SIG-M5 treated with dmso at 0.1 percent for 504 hours (cell line): ENCODE measurements at regions not wholly inside any gene's neighbourhood (a gene's known extent, or its start where the extent isn't known, plus 50 kb on each side); places are given as distances from the start of the nearest gene placed in this dataset.
A peak's percentile ranks its signal among the peaks of the same experiment; 100 is the strongest.

Experiments
- DNase-seq: peaks from one replicate; lab custom pipeline; 2025; ENCODE audit not compliant: unreplicated experiment; lab: John Stamatoyannopoulos, UW

- DNase-seq: no peak
These were observed 246.8 kb upstream of the KCNG1 start for GRCh38 chr20:51269671-51270070.

DNA sequence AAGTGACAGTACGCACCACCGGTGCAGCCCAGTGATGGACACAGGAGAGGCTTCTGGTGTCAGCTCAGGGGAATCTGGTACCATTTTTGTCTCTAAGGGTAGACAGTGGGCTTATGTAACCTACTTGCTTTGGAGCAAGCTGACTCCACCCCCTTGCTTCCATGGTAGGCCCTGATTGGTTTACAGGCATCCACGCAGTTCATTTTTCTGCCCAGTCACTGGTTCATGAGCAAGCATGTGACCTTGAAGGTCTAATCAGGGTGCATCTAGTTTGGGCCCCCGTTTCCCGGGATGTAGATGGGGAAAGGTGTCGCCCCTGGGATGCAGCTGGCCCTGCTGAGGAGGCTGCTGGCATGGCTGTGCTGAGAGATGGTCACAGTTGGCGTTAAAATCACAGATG is 244.8 kb upstream of the KCNG1 start:
- DNase-seq: no peak

- DNase-seq: no peak
These were observed 243.4 kb upstream of the KCNG1 start for GRCh38 chr20:51266353-51266752.

GRCh38 chr20:51265361-51265760 is 242.5 kb upstream of the KCNG1 start:
- no peak for DNase-seq

DNA sequence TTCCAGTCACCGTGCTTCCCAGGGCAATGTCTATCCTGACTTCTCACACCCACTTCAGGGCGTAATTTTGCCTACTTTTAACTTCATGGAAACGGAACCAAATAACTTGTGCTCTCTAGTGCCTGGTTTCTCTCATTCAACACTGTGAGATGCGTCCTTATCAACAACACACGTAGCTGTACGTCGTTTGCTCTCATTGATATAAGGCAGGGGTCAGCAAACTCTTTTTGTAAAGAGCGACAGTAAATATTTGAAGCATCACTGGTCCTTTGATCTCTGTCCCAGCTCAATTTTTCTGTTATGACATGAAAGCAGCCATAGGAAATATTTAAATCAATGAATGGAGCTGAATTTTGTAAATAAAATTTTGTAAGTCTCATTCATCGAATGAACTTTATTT is 239.3 kb upstream of the KCNG1 start:
- DNase-seq: no peak

GRCh38 chr20:51259455-51259854 is 236.5 kb upstream of the KCNG1 start:
- DNase-seq: no peak

- DNase-seq: no peak
These were observed 235.8 kb upstream of the KCNG1 start for GRCh38 chr20:51258582-51259165.

GRCh38 chr20:51255417-51255816 is 232.5 kb upstream of the KCNG1 start:
- DNase-seq: no peak

DNA sequence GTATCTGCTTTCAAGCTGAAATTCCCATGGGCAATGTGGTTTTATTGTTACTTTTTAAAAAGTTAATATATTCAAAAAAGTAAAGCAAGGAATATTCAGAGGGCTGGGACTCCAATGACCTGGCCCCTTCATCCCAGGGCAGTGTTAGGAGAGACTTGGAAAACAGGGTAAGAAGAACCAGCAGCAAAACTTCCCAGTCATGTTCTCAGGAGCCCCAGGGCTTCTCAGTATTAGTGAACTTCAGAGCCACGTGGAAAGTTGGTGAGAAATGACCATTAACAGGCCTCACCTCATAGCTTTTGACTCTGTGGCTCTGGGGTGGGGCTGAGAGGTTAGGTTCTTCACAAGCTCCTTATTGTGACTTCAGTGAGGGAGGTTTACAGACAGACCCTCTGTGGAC is 230.4 kb upstream of the KCNG1 start:
- DNase-seq: no peak

DNA sequence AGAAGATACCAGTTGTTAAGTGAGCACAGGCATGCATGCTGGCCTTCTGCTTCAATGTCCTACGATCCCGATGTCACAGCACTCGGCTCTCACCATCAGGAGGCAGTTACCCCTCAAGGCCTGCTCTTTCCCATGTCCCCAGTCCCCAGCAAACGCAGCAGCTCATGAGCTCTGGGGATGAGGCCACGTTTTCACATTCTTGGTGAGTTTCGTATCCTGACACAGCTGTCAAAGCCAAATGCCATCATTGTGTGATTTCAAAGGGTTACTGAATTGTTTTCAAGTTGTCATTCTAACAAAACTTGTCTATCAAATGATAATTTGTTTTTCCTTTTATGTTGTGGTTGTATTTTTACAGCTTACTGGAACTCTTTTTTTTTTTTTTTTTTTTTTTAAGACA is 226.9 kb upstream of the KCNG1 start:
- no peak for DNase-seq

- no peak for DNase-seq
These were observed 226.3 kb upstream of the KCNG1 start for GRCh38 chr20:51249215-51249614.

DNA sequence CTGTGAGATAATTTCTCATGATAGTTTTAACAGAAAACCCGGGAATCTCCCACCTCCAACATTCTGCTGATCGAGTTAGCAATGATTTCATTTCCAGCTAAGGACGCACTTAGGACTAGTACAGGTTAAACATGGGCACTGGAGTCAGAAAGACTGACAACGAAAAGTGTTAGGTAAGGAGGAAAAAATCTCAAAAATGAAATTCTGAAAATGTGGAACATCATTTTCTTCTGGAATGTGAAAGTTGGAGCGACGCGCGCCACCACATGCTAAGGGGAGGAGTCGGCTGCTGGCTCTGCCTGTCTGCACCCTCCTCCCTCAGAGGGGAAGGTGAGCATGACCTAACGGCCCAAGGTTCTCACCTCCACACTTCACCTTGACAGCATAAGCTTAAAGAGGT is 221.6 kb upstream of the KCNG1 start:
- DNase-seq: no peak

DNA sequence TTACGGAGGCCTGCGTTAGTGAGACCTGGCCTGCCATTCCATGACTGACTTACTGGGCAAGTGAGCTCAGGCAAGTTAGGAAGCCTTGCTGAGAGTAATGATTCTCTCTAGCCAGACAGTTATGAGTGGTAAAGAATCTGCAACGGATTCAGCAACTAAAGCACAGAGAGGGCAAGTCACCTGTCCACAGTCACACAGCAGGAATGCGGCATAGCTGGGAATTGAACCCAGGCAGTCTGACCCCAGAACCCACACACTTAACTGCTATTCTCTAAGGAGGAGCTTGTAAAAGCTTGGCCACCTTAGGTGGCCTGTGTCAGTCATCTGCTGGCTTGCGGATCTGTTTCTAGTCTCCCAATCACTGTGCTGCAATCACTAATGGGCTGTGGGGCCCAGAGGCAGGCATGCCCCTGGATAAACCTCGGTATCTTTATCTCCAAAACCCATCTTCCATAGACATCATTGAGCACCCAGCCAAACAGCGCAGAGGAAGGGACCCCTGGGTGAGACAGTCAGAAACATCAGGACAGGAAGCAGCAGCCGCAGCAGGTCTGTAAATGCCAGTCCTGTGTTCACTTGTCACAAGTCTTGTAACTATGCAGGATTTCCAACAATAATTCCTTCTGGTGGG is 215.9 kb upstream of the KCNG1 start:
- no peak for DNase-seq

- no peak for DNase-seq
These were observed 214.9 kb upstream of the KCNG1 start for GRCh38 chr20:51237791-51238190.

GRCh38 chr20:51237278-51237677 is 214.4 kb upstream of the KCNG1 start:
- DNase-seq: peak; percentile 23

GRCh38 chr20:51236421-51236820 is 213.5 kb upstream of the KCNG1 start:
- no peak for DNase-seq

DNA sequence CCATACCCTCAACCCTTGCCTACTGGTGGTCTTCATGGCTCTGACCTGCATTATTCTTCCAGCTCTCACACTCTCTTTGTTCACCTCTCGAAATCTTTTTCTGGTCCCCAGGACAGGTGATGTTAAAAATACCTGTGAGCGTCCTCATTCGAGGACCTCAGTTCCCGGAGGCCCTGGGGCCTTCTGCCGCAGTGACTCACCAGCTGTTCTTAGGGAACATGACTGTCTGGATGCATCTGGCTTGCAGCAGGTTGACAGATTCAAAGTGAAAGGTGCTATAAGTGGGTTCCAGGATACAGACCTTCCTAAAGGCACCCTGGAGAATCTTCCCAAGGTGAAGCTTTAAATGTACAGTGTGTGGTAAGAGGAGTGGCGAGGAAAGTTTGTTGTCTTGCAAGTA is 210.4 kb upstream of the KCNG1 start:
- no peak for DNase-seq

DNA sequence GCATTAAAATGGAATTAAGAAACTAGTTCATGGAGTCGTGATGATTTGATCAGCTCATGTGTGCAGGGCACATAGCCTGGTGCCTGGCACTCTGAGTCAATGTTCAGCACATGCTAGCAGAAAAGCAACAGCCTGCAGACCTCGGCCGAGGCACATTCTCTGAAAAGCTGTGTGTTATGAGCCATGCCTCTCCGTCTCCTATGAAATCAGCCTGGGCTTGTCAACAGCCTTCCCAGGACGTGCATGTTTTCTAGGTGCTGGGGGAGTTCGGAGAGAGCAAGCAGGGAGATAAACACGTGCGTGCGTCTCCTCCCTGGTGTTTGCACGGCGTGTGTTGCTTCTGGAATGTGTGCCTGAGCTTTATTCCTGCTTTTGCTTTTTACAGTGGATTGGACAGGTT is 207.8 kb upstream of the KCNG1 start:
- no peak for DNase-seq

- no peak for DNase-seq
These were observed 205.9 kb upstream of the KCNG1 start for GRCh38 chr20:51228763-51229162.

DNA sequence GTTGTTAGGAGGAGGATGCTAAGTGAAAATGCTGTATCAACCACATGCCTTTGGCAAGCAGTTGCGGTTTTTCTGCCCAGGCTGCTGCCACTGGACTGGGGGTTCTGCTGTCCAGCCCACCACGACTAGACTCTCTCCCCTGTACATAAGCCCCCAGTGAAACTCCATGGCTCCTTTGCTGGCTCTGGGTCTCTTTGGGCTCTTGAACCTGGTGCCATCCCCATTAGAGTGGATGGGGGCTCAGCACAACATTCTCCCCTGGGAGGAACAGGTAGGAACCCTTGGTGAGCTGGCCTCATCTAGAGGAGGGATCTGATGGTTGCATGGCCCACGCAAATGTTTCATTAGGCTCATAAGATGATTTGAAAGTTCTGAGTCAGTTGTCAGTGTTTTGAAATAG is 204.8 kb upstream of the KCNG1 start:
- DNase-seq: no peak

GRCh38 chr20:51223183-51223720 is 200.3 kb upstream of the KCNG1 start:
- DNase-seq: no peak

GRCh38 chr20:51221791-51222408 is 199.0 kb upstream of the KCNG1 start:
- DNase-seq: peak; percentile 61

- DNase-seq: no peak
These were observed 198.2 kb upstream of the KCNG1 start for GRCh38 chr20:51221103-51221502.
